ENCODE measurements at regions not wholly inside any gene's neighbourhood (a gene's known extent, or its start where the extent isn't known, plus 50 kb on each side); places are given as distances from the start of the nearest gene placed in this dataset.

DNA sequence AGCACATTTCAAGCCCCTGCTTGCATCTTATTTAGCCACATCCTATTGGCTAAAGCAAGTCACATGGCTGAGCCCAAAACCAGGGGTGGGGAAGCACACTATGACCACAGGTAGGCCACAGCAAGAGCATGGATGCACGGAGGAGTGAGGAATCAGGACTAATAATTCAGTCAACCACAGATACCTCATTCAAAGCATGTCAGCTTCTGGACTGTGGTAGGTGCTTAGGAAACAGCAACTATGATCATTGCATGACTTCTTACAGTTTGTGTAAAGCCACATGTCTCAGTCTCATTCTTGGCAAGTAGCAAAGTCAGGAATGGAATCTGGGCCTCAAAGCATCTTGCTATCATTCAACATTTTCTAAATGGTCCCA, 79.0 kb upstream of the EMX2 start:
- peaks cover 2% of the 10 kb centered on the region for H3K27me3 Mint-ChIP-seq (ENCODE audit: unreplicated experiment)
- H3K9me3 Mint-ChIP-seq (ENCODE audit: unreplicated experiment): no peaks in the 10 kb centered on the region
- no peaks in the 10 kb centered on the region for H3K4me1 Mint-ChIP-seq (ENCODE audit: low read depth, unreplicated experiment)
- TF ChIP-seq, protein P1, sequence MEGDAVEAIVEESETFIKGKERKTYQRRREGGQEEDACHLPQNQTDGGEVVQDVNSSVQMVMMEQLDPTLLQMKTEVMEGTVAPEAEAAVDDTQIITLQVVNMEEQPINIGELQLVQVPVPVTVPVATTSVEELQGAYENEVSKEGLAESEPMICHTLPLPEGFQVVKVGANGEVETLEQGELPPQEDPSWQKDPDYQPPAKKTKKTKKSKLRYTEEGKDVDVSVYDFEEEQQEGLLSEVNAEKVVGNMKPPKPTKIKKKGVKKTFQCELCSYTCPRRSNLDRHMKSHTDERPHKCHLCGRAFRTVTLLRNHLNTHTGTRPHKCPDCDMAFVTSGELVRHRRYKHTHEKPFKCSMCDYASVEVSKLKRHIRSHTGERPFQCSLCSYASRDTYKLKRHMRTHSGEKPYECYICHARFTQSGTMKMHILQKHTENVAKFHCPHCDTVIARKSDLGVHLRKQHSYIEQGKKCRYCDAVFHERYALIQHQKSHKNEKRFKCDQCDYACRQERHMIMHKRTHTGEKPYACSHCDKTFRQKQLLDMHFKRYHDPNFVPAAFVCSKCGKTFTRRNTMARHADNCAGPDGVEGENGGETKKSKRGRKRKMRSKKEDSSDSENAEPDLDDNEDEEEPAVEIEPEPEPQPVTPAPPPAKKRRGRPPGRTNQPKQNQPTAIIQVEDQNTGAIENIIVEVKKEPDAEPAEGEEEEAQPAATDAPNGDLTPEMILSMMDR (IDR thresholded peaks at IDR 0.05; ENCODE audit: partially characterized antibody, unreplicated experiment): no peak
- DNase-seq: no peak
- H3K27ac Mint-ChIP-seq (ENCODE audit: unreplicated experiment): no peak overlapping the region
- H3K36me3 Mint-ChIP-seq (ENCODE audit: unreplicated experiment): no peaks in the 10 kb centered on the region
- H3K4me3 Mint-ChIP-seq (ENCODE audit: unreplicated experiment): no peak overlapping the region

DNA sequence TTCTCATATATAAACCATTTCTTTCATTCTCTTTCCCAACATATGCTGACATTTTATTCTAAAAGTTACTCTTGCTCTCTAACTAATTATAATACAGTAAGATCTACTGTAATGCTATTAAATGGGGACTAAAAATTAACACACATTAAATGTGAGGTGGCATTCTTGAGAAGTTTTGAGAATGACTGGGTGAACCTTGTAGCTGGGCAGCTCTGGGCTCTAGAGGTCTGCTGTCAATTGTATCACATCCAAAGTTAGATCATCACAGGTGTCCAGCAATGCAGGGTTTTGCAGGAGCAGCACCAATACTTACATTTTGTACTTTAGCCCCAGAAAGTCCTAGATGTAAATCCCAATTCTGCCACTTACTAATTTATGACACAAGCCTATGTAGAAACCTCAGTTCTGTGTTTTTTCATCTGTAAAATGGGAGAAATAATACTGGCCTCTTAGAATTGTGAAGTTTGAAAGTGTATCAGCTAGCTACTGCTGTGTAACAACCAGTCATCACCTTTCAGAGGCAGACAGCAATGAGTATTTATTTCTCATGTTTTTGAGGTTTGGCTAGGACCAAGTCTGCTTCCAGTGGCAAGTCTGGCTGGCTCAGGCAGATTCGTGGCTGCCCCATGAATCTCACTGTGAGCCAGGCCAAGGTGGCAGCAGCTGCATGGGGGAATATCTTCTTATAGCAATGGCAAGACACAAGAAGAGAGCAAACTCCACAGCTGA, 79.6 kb upstream of the EMX2 start:
- no peaks in the 10 kb centered on the region for H3K4me1 Mint-ChIP-seq (ENCODE audit: low read depth, unreplicated experiment)
- no peak overlapping the region for H3K27ac Mint-ChIP-seq (ENCODE audit: unreplicated experiment)
- no peaks in the 10 kb centered on the region for H3K9me3 Mint-ChIP-seq (ENCODE audit: unreplicated experiment)
- TF ChIP-seq, protein P1 (IDR thresholded peaks at IDR 0.05; ENCODE audit: partially characterized antibody, unreplicated experiment): no peak
- no peaks in the 10 kb centered on the region for H3K36me3 Mint-ChIP-seq (ENCODE audit: unreplicated experiment)
- DNase-seq: no peak
- no peak overlapping the region for H3K4me3 Mint-ChIP-seq (ENCODE audit: unreplicated experiment)
- peaks cover 2% of the 10 kb centered on the region for H3K27me3 Mint-ChIP-seq (ENCODE audit: unreplicated experiment)

DNA sequence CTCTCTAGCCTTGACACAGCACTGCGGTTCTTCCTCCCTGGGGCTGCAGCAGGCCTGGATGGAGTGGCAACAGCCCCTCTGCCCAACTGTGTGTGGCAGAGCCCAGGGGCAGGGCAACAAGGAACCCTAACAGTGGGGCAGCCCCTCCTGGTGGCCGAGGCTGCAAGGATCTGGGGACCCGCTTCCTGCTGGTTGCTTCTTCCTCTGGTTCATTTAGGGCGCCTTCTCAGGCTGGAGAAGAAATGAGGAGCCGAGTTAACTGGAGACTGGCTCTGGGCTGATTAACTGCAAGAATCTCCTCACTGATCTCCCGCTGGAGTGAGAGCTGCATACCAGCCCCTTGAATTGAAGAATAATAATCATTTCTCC, 80.1 kb upstream of the EMX2 start:
- H3K27ac Mint-ChIP-seq (ENCODE audit: unreplicated experiment): no peak overlapping the region
- DNase-seq: no peak
- TF ChIP-seq, protein P1 (IDR thresholded peaks at IDR 0.05; ENCODE audit: partially characterized antibody, unreplicated experiment): no peak
- no peaks in the 10 kb centered on the region for H3K9me3 Mint-ChIP-seq (ENCODE audit: unreplicated experiment)
- no peaks in the 10 kb centered on the region for H3K36me3 Mint-ChIP-seq (ENCODE audit: unreplicated experiment)
- H3K4me1 Mint-ChIP-seq (ENCODE audit: low read depth, unreplicated experiment): no peaks in the 10 kb centered on the region
- H3K27me3 Mint-ChIP-seq (ENCODE audit: unreplicated experiment): peaks cover 2% of the 10 kb centered on the region
- H3K4me3 Mint-ChIP-seq (ENCODE audit: unreplicated experiment): no peak overlapping the region

DNA sequence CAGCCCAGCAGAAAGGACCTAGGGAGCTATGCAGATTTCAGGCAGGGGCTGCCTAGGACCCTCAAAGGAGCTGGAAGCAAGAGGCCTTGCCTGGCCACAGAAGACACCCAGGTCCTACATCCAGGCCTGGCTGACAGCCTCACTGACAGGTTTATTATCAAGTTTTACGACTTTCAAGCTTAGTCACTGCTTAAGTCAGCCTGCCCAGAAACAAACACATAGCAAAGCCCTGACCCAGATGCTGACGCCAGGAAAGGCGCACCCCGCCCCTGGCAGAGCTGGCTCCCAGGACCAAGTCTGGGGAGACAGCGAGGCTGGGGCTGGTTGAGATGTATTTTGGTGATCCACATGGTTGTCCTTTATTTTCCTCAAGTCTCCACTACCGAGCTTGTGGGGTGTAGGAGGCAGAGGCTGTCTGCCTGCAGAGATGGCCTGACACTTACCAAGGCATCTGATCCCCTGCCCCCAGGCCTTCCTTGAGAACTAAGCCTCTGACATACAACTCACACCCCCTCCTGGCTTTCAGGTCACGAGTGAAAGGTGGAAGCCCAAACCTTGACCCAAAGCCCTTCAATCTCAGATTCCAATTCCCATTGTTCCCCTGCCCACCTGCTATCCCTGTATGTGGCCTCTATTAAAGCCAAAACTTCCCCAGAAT, 80.7 kb upstream of the EMX2 start:
- Mint-ChIP-seq H3K36me3 (ENCODE audit: unreplicated experiment) (no peaks in the 10 kb centered on the region), H3K4me1 (ENCODE audit: low read depth, unreplicated experiment) (no peaks in the 10 kb centered on the region), H3K27me3 (ENCODE audit: unreplicated experiment) (peaks cover 2% of the 10 kb centered on the region), H3K9me3 (ENCODE audit: unreplicated experiment) (no peaks in the 10 kb centered on the region), H3K27ac (ENCODE audit: unreplicated experiment) (no peak overlapping the region), H3K4me3 (ENCODE audit: unreplicated experiment) (no peak overlapping the region)
- TF ChIP-seq, protein P1 (IDR thresholded peaks at IDR 0.05; ENCODE audit: partially characterized antibody, unreplicated experiment): no peak
- DNase-seq: no peak

Data from glutamatergic neuron (in vitro differentiated cells).